WTC11 (cell line): ENCODE measurements at regions not wholly inside any gene's neighbourhood (a gene's known extent, or its start where the extent isn't known, plus 50 kb on each side); places are given as distances from the start of the nearest gene placed in this dataset.
A peak's percentile ranks its signal among the peaks of the same experiment; 100 is the strongest.

Experiments
- ATAC-seq: fragments of 200-7000 bp; cut with Tn5 transposase; 2 replicates; pipeline ENCODE4 v1.10.0; 2021; ENCODE audit warnings: mild to moderate bottlenecking, moderate library complexity
- CTCF ChIA-PET: fragments of 300-600 bp; sonication (Branson Sonifier 250); formaldehyde crosslinking; loops from one replicate; lab custom pipeline; 2021; ENCODE audit warnings: antibody characterized with exemption; lab: Charles Lee
- POLR2A ChIA-PET: fragments of 350-600 bp; sonication (Branson Sonifier 250); formaldehyde crosslinking; loops from one replicate; lab custom pipeline; 2021; ENCODE audit warnings: antibody characterized with exemption; lab: Charles Lee
- DNase-seq: peaks from one replicate; pipeline ENCODE4 v3.0.0; 2021; ENCODE audit warnings: low spot score
- H3K27ac Mint-ChIP-seq: 2 replicates; pipeline ENCODE4 v1.8.0; 2021; ENCODE audit warnings: mixed read lengths
- H3K27me3 Mint-ChIP-seq: 2 replicates; pipeline ENCODE4 v1.8.0; 2021; ENCODE audit warnings: low read depth, mild to moderate bottlenecking, moderate library complexity, mixed read lengths
- H3K36me3 Mint-ChIP-seq: 2 replicates; pipeline ENCODE4 v1.8.0; 2021; ENCODE audit warnings: mixed read lengths
- H3K4me1 Mint-ChIP-seq: 2 replicates; pipeline ENCODE4 v1.8.0; 2022; ENCODE audit warnings: mixed read lengths
- H3K4me3 Mint-ChIP-seq: 2 replicates; pipeline ENCODE4 v1.8.0; 2021; ENCODE audit warnings: mild to moderate bottlenecking, moderate library complexity, mixed read lengths
- H3K9me3 Mint-ChIP-seq: 2 replicates; pipeline ENCODE4 v1.8.0; 2021; ENCODE audit warnings: mixed read lengths
- E2F1 ChIP-seq: sonication (generic); formaldehyde crosslinking; IDR thresholded peaks from 2 replicates; pipeline ENCODE4 v1.8.0; 2022; ENCODE audit warnings: mild to moderate bottlenecking, missing genetic modification reagents
- EMX1 ChIP-seq: fragments of 250-450 bp; sonication (Bioruptor Pico); IDR thresholded peaks from 2 replicates; pipeline ENCODE4 v1.8.0; 2021; ENCODE audit warnings: mild to moderate bottlenecking
- ESRRA ChIP-seq: sonication (generic); formaldehyde crosslinking; IDR thresholded peaks from 2 replicates; pipeline ENCODE4 v1.8.1; 2022; ENCODE audit warnings: mild to moderate bottlenecking, missing genetic modification reagents, borderline replicate concordance
- GABPB1 ChIP-seq: sonication (generic); formaldehyde crosslinking; IDR thresholded peaks from 2 replicates; pipeline ENCODE4 v1.8.1; 2023; ENCODE audit warnings: mild to moderate bottlenecking, missing genetic modification reagents
- GTF2I ChIP-seq: fragments of 250-450 bp; sonication (Bioruptor Pico); conservative IDR thresholded peaks from 2 replicates; pipeline ENCODE4 v1.4.0; 2021; ENCODE audit warnings: mild to moderate bottlenecking
- JAZF1 ChIP-seq: fragments of 250-450 bp; sonication (Bioruptor Pico); IDR thresholded peaks from 2 replicates; pipeline ENCODE4 v1.9.0; 2021; ENCODE audit warnings: moderate library complexity, mild to moderate bottlenecking, inconsistent platforms
- KAT7 ChIP-seq: sonication (generic); formaldehyde crosslinking; IDR thresholded peaks from 2 replicates; pipeline ENCODE4 v1.8.1; 2023; ENCODE audit warnings: missing genetic modification reagents, mild to moderate bottlenecking, borderline replicate concordance
- NR1H2 ChIP-seq: sonication (generic); formaldehyde crosslinking; IDR thresholded peaks from 2 replicates; pipeline ENCODE4 v1.9.0; 2021; ENCODE audit warnings: mild to moderate bottlenecking, moderate library complexity, missing genetic modification reagents
- RORB ChIP-seq: fragments of 250-450 bp; sonication (Bioruptor Pico); IDR thresholded peaks from 2 replicates; pipeline ENCODE4 v1.9.0; 2021; ENCODE audit warnings: mild to moderate bottlenecking
- SMAD3 ChIP-seq: sonication (generic); formaldehyde crosslinking; IDR thresholded peaks from 2 replicates; pipeline ENCODE4 v1.8.0; 2022; ENCODE audit warnings: missing genetic modification reagents, mild to moderate bottlenecking, borderline replicate concordance
- SP1 ChIP-seq: sonication (generic); formaldehyde crosslinking; conservative IDR thresholded peaks from 2 replicates; pipeline ENCODE4 v1.8.1; 2022; ENCODE audit warnings: missing genetic modification reagents
- ZNF263 ChIP-seq: sonication (generic); formaldehyde crosslinking; IDR thresholded peaks from 2 replicates; pipeline ENCODE4 v1.8.1; 2022; ENCODE audit warnings: low read depth, mild to moderate bottlenecking, moderate library complexity, missing genetic modification reagents
- ZNF317 ChIP-seq: sonication (generic); formaldehyde crosslinking; IDR thresholded peaks from 2 replicates; pipeline ENCODE4 v1.8.1; 2023; ENCODE audit warnings: low read depth, mild to moderate bottlenecking, moderate library complexity, missing genetic modification reagents, borderline replicate concordance
- ZNF671 ChIP-seq: fragments of 250-450 bp; sonication (Bioruptor Pico); IDR thresholded peaks from 2 replicates; pipeline ENCODE4 v1.8.0; 2021; ENCODE audit warnings: mild to moderate bottlenecking
- TF ChIP-seq, protein P1 (sequence below): sonication (generic); formaldehyde crosslinking; IDR thresholded peaks from 2 replicates; pipeline ENCODE4 v1.8.1; 2023; ENCODE audit warnings: mild to moderate bottlenecking, moderate library complexity, missing genetic modification reagents
- TF ChIP-seq, protein P2 (sequence below): sonication (generic); formaldehyde crosslinking; conservative IDR thresholded peaks from 2 replicates; pipeline ENCODE4 v1.8.1; 2022; ENCODE audit warnings: mild to moderate bottlenecking, missing genetic modification reagents

DNA sequence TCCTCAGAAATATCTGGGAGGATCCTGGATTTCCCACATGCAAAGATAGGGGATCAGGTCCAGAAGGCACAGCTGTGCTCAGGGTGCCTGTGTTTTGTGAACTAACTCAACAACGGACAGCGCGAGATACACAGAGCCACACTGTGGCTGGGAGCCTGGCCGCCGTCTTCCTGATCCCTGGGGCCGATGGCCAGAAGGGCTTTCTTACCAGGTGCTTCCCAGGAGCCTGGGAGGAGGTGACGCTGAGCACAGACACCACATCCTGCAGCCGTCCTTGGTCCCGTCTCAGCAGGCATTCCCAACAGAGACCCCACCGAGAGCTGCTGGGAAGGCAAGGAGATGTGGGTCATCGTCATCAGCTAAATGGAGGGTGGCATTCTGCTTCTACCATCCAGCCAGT is 144.6 kb upstream of the AFDN start:
- H3K27ac Mint-ChIP-seq: no peak overlapping the region
- DNase-seq (no peak), ATAC-seq (no peak)
- POLR2A ChIA-PET: no interaction called here
- H3K4me3 Mint-ChIP-seq: no peak overlapping the region
- CTCF ChIA-PET: no interaction called here
- no peaks in the 10 kb centered on the region for H3K36me3 Mint-ChIP-seq
- H3K9me3 Mint-ChIP-seq: peaks cover 9% of the 10 kb centered on the region
- H3K27me3 Mint-ChIP-seq: peaks cover 24% of the 10 kb centered on the region
- H3K4me1 Mint-ChIP-seq: peaks cover 46% of the 10 kb centered on the region
- TF ChIP-seq ESRRA: no peak
- no peak for TF ChIP-seq JAZF1
- TF ChIP-seq E2F1 (CRISPR knock-in tag): no peak
- TF ChIP-seq, protein P1, sequence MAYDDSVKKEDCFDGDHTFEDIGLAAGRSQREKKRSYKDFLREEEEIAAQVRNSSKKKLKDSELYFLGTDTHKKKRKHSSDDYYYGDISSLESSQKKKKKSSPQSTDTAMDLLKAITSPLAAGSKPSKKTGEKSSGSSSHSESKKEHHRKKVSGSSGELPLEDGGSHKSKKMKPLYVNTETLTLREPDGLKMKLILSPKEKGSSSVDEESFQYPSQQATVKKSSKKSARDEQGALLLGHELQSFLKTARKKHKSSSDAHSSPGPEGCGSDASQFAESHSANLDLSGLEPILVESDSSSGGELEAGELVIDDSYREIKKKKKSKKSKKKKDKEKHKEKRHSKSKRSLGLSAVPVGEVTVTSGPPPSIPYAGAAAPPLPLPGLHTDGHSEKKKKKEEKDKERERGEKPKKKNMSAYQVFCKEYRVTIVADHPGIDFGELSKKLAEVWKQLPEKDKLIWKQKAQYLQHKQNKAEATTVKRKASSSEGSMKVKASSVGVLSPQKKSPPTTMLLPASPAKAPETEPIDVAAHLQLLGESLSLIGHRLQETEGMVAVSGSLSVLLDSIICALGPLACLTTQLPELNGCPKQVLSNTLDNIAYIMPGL (CRISPR knock-in tag): no peak
- TF ChIP-seq ZNF671 (CRISPR knock-in tag): no peak

DNA sequence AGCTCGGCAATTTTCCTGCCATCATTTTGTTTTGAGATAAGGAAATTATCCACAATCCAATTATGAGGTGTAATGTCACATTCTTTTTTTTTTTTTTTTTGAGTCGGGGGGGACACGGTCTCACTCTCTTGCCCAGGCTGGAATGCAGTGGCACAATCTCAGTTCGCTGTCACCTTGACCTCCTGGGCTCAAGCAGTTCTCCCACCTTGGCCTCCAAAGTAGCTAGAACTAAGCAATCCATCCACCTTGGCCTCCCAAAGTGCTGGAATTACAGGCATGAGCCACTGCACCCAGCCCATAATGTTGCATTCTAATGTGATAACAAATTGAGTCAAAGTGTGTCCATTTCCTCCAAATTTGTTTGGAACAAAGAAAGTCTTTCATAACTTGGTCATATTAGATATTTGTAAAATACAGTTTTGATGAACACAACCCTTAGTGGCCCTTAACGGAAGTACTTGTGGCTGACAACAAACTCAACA is 144.1 kb upstream of the AFDN start:
- no peak overlapping the region for H3K4me3 Mint-ChIP-seq
- H3K27me3 Mint-ChIP-seq: peaks cover 24% of the 10 kb centered on the region
- ChIA-PET POLR2A (no interaction called here), CTCF (no interaction called here)
- TF ChIP-seq EMX1 (CRISPR knock-in tag) (no peak), SMAD3 (no peak), GTF2I (CRISPR knock-in tag) (no peak), ZNF263 (CRISPR knock-in tag) (no peak), NR1H2 (CRISPR knock-in tag) (no peak), ZNF317 (CRISPR knock-in tag) (no peak), KAT7 (CRISPR knock-in tag) (no peak), RORB (CRISPR knock-in tag) (no peak)
- TF ChIP-seq, protein P2, sequence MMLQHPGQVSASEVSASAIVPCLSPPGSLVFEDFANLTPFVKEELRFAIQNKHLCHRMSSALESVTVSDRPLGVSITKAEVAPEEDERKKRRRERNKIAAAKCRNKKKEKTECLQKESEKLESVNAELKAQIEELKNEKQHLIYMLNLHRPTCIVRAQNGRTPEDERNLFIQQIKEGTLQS (CRISPR knock-in tag): no peak
- peaks cover 41% of the 10 kb centered on the region for H3K4me1 Mint-ChIP-seq
- H3K27ac Mint-ChIP-seq: no peak overlapping the region
- DNase-seq: no peak
- no peaks in the 10 kb centered on the region for H3K36me3 Mint-ChIP-seq
- H3K9me3 Mint-ChIP-seq: peaks cover 9% of the 10 kb centered on the region
- ATAC-seq: no peak

GRCh38 chr6:167683028-167683862 is 143.5 kb upstream of the AFDN start:
- H3K27ac Mint-ChIP-seq: no peak overlapping the region
- POLR2A ChIA-PET: no interaction called here
- H3K27me3 Mint-ChIP-seq: peaks cover 20% of the 10 kb centered on the region
- CTCF ChIA-PET: no interaction called here
- peaks cover 9% of the 10 kb centered on the region for H3K9me3 Mint-ChIP-seq
- TF ChIP-seq GABPB1 (CRISPR knock-in tag) (peak; percentile 93), SP1 (no peak)
- H3K4me3 Mint-ChIP-seq: no peak overlapping the region
- ATAC-seq (no peak), DNase-seq (no peak)
- H3K36me3 Mint-ChIP-seq: no peaks in the 10 kb centered on the region
- peaks cover 35% of the 10 kb centered on the region for H3K4me1 Mint-ChIP-seq
